HG02852 (cell line): ENCODE measurements at regions not wholly inside any gene's neighbourhood (a gene's known extent, or its start where the extent isn't known, plus 50 kb on each side); places are given as distances from the start of the nearest gene placed in this dataset.
A peak's percentile ranks its signal among the peaks of the same experiment; 100 is the strongest.
"Not testable (repeated sequence)": the region's sequence is repeated elsewhere in the genome, so short reads cannot be mapped to it uniquely, and the experiment has no call there.

ENCODE experiments used
- ATAC-seq: cut with Tn5 transposase; IDR thresholded peaks from one replicate; pipeline ENCODE4 v1.9.1; 2021; ENCODE audit warnings: mild to moderate bottlenecking, moderate library complexity; ENCODE audit not compliant: unreplicated experiment

GRCh38 chr2:194345347-194345746 lies 1311.7 kb upstream of the SLC39A10 start:
- no peak for ATAC-seq

DNA sequence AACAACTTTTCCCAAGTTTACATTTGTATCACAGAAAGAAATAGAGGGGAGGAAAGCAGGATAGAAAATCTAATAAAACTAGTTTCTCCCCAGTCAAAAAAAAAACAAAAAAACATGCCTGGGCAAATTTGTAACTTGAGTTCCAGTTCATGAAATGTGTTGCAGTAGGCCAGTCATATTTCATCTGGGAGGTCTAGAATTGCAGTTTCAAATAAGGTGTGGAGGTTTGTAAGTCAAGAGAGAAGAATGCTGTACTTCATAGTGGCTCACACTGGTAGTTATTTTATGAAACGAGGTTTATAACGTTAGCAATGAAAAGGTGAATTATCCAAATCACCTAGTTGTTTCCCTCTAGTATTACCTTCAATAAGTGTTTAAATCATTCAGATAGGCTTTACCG lies 1313.9 kb upstream of the SLC39A10 start:
- no peak for ATAC-seq

- no peak for ATAC-seq
Measured at GRCh38 chr2:194332799-194333490, 1324.1 kb upstream of the SLC39A10 start.

- ATAC-seq, result no peak
Measured at GRCh38 chr2:194328456-194328855, 1328.6 kb upstream of the SLC39A10 start.

GRCh38 chr2:194327196-194327888 lies 1329.7 kb upstream of the SLC39A10 start:
- ATAC-seq, result no peak

- ATAC-seq, result no peak
Measured at GRCh38 chr2:194323740-194324139, 1333.3 kb upstream of the SLC39A10 start.

DNA sequence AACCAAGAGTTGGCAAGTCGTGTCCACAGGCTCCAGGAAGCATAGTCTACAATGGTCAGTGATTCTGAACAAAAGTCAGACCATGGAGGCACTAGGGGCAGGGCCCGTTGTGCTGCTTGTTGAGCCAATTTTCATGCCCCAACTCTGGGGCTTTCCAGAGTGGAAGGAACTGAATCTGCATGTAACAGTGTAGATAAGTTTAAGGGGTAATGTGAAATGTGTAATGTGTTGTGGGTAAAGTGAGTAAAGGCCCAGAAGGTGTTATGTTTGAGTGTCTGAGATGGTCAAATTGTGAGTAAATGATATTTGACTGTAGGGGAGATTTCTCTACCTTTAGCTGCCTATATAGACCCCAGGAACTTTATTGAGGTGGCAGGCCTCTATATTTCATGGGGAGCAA lies 1336.5 kb upstream of the SLC39A10 start:
- no peak for ATAC-seq

- peak; percentile 72 for ATAC-seq
Measured at GRCh38 chr2:194319222-194319992, 1337.6 kb upstream of the SLC39A10 start.

DNA sequence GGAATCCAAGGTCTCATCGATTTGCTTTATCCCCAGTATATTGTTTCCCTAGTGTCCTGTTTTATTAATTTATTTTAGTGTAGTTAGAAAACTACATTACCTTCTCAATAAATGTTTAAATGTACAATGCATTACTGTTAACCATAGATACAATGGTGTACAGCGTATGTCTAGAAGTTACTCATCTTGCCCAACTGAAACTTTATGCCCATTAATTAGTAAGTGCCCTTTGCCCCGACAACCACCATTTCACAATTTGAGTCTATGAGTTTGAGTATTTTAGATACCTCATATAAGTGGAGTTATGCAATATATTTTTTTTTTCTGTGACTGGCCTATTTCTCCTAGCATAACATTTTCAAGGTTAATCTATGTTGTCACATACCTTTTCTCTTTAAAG lies 1343.0 kb upstream of the SLC39A10 start:
- no peak for ATAC-seq

- no peak for ATAC-seq
Measured at GRCh38 chr2:194304191-194304590, 1352.8 kb upstream of the SLC39A10 start.

DNA sequence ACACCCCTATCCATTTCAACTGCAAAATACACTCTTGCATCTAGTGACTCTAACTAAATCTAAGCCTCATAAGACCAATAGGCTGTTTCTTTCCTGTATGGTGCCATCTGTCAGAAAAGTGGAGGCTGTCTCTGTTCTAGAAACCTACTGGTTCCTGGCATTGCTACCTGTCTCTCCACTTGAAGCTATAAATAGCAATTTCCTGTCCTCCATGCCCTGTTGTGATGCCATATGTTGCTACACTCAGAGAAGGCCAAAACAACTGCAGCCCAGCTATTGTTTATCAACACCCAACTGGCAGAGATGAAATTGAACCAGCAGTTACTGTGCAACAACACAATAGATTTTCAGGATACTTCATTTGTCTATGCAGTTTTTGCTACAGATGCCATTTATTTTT lies 1355.1 kb upstream of the SLC39A10 start:
- ATAC-seq, result no peak

DNA sequence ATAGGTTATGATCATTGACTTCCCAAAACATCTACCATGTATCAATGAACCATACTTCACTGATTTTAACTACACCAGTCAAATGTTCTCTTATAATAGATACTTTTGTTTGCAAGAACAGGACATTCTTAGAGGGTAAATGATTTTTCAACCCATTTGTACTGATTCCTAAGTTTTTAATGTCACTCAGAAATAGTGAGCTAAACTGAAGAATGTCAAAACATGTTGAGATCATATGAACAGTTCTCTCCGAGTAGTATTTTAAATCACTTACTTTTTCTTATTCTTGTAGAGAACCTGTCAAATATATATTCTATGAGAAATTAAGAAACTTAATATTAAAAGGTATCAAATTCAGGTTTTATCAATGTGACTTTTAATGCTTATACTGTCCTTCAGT lies 1362.9 kb upstream of the SLC39A10 start:
- ATAC-seq, result no peak

DNA sequence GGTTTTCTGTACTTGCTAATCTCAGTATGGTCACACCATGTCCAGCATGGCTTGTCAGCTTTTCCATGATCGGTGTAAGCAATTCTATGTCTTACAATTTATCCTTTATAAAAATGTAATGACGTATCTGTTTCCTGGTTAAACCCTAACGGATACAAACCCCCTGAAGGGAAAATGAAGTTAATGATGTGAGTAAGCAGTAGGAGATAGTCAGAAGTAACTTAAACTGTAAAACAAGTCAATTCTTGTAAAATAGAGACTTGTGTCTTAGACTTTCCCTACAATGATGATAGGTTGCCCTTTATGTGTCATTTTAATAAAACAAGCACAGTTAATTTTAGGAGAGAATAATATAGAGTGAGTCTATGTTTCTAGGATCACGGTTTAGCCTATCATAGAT lies 1365.9 kb upstream of the SLC39A10 start:
- ATAC-seq, result no peak

- ATAC-seq, result no peak
Measured at GRCh38 chr2:194289712-194290346, 1367.2 kb upstream of the SLC39A10 start.

DNA sequence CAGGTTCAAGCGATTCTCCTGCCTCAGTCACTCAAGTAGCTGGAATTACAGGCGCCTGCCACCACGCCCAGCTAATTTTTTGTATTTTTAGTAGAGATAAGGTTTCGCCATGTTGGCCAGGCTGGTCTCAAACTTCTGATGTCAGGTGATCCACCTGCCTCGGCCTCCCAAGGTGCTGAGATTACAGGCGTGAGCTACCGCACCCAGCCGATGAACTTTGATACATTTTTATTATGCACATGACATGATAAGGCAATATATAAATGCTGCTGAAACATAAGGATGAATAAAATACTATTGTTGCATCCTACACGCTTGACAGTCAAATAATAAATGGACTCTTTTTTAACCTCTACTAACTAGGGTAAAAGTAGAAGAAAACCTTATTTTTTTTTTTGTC lies 1380.4 kb upstream of the SLC39A10 start:
- not testable (repeated sequence) for ATAC-seq

DNA sequence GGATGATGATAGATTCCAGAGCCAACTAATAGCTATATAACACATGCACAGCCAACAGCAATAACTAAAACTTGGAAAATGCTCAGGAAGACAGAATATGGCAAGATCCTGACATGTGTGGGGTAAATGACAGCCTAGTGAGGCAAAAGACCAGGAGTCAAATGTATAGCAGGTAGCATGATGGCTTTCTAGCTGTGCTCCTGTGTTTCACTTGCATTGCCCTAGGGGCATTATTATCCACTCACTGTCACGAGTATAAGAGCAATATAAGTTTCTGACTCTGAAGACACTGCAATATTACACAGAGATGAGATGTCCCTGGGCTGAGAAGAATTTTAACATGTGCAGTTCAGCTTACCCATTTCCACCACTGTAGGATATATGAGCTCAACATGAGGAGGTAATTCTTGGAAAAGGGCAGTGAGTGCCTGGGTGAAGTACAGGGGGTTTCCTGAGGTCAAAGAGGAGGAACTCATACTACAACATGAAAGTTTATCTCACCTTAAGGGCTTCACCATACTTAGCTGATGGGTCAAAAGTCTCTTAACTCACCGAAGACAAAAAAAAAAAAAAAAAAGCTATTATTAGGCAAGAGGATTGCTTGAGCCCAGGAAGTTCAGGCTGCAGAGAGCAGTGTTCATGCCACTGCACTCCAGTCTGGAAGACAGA lies 1385.6 kb upstream of the SLC39A10 start:
- ATAC-seq, result no peak

- ATAC-seq, result no peak
Measured at GRCh38 chr2:194270648-194271047, 1386.4 kb upstream of the SLC39A10 start.

DNA sequence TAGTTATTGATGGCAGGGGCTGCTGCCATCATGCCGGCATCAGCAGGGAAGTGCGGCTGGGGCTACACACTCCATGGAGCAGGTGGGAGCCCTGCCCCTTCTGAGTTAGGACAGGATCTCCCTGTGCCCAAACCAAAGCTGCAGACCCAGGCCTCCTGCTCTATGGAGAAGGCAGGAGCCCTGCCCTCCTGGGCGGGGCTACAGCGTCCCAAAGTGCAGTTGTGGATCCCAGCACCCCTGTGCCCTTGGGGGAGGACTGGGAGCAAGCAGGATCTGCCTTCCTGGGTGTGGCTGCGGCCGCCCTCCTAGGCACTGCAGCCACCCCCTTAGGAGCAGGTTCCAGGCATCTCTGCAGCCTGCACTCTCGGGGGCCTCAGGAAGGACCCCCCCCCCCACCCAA lies 1392.4 kb upstream of the SLC39A10 start:
- ATAC-seq, result no peak

GRCh38 chr2:194260185-194260584 lies 1396.8 kb upstream of the SLC39A10 start:
- ATAC-seq, result no peak

DNA sequence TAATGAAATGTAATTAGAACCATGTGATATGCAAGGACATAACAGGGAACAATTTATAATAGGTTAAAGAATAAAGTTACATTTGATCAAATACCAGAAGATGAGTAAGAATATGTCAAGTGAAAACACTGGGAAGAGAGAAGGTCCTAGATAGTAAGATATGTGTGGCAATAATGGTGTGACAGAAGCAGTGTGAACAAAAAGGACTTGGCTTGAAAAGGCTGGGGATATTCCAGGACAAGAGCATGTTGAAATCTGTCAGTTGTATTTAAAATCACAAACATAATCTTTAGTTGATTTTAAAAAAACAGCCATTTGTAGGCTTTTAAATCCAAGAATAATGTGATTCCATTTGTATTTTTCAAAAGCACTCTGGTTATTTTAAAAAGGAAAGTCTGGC lies 1399.9 kb upstream of the SLC39A10 start:
- ATAC-seq, result no peak
